ENCODE measurements at regions not wholly inside any gene's neighbourhood (a gene's known extent, or its start where the extent isn't known, plus 50 kb on each side); places are given as distances from the start of the nearest gene placed in this dataset.

GRCh38 chr9:82780017-82780416 is 282.9 kb downstream of the RASEF start:
- DNase-seq (ENCODE audit: low spot score), result no peak
- TF ChIP-seq, protein P1, sequence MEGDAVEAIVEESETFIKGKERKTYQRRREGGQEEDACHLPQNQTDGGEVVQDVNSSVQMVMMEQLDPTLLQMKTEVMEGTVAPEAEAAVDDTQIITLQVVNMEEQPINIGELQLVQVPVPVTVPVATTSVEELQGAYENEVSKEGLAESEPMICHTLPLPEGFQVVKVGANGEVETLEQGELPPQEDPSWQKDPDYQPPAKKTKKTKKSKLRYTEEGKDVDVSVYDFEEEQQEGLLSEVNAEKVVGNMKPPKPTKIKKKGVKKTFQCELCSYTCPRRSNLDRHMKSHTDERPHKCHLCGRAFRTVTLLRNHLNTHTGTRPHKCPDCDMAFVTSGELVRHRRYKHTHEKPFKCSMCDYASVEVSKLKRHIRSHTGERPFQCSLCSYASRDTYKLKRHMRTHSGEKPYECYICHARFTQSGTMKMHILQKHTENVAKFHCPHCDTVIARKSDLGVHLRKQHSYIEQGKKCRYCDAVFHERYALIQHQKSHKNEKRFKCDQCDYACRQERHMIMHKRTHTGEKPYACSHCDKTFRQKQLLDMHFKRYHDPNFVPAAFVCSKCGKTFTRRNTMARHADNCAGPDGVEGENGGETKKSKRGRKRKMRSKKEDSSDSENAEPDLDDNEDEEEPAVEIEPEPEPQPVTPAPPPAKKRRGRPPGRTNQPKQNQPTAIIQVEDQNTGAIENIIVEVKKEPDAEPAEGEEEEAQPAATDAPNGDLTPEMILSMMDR (IDR thresholded peaks at IDR 0.05; ENCODE audit: extremely low read depth, missing control alignments), result no peak

GRCh38 chr9:82781921-82782392 is 281.0 kb downstream of the RASEF start:
- TF ChIP-seq, protein P1 (IDR thresholded peaks at IDR 0.05; ENCODE audit: extremely low read depth, missing control alignments), result no peak
- no peak for DNase-seq (ENCODE audit: low spot score)

DNA sequence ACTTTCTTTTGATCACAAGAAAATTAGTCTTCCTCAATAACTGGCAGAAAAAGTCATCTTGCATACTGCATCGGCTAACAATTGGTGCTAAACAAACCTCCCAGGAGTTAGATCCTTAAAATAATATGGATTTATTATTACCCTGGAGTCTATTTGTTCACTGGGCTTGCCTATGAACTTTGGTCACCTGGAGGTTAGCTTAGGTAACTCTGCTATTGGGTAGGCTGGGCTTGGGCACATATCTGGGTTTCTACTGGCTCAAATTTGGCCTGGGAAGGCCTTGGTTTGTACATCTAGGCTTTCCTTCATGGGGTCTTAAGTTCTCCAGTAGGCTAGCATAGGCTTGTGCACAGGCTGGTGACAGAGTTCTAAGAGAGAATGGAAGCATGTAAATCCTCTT is 279.9 kb downstream of the RASEF start:
- DNase-seq (ENCODE audit: low spot score), result no peak
- TF ChIP-seq, protein P1 (IDR thresholded peaks at IDR 0.05; ENCODE audit: extremely low read depth, missing control alignments), result no peak

GRCh38 chr9:82784589-82784988 is 278.4 kb downstream of the RASEF start:
- TF ChIP-seq, protein P1 (IDR thresholded peaks at IDR 0.05; ENCODE audit: extremely low read depth, missing control alignments), result no peak
- DNase-seq (ENCODE audit: low spot score), result no peak

DNA sequence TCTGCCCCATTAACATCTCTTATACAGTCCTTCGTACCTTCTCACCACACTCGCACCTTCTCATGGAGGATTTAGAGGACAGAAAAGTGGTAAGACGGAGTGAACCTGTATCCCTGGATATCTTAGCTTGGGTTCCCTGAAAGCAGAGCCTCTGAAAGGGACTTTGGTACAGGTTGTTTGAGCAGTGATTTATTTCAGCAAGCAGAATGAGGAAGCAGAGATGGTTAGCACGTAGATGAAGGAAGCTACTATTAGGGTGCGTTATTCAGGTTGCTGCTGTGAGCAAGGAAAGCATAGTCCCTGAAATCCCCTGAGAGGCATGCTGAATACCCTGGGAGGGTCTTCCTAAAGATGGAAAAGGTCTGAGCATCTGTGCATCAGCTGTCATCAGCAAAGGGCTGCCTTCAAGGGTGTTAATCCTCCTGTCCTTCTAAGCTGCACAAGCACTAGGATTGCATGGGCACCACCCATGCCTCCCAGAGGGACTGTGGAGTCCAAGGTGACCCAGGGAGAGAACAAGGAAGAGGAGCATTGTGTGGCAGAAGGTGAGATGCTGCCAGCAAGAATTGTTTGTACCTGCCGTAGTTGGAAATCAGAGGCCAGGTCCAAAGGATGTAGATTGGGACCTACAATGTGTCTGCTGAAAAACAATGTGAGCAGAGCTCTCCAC is 273.7 kb downstream of the RASEF start:
- TF ChIP-seq, protein P1 (IDR thresholded peaks at IDR 0.05; ENCODE audit: extremely low read depth, missing control alignments), result no peak
- DNase-seq (ENCODE audit: low spot score), result no peak

DNA sequence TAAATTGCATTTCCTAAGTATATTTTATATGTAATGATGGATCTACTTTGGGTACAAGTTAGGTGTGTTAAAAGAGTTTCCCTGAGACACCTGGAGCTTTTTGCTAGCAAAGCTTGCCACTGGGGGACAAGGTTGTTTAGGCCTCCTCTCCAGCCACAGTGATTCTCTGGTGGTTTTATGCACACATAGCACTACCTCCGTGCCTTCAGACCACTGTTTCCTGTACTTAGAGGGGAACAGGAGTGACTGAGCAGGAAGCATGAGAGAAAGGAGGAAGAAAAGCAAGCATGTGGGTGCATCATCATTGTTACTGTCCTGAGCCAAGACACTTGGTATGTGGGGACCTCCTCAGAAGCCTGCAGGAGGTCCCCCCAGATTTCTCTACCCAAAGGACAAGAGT is 272.1 kb downstream of the RASEF start:
- DNase-seq (ENCODE audit: low spot score), result no peak

GRCh38 chr9:82791692-82792091 is 271.2 kb downstream of the RASEF start:
- no peak for DNase-seq (ENCODE audit: low spot score)
- TF ChIP-seq, protein P1 (IDR thresholded peaks at IDR 0.05; ENCODE audit: extremely low read depth, missing control alignments), result no peak

More for the DNA sequence above, 272.1 kb downstream of the RASEF start:
- TF ChIP-seq, protein P1 (IDR thresholded peaks at IDR 0.05; ENCODE audit: extremely low read depth, missing control alignments), result no peak

Measured in GM20000 (cell line).